AG09309 (cell line): ENCODE measurements at regions not wholly inside any gene's neighbourhood (a gene's known extent, or its start where the extent isn't known, plus 50 kb on each side); places are given as distances from the start of the nearest gene placed in this dataset.
A peak's percentile ranks its signal among the peaks of the same experiment; 100 is the strongest.

Experiments
- DNase-seq: peaks from one replicate; pipeline ENCODE4 v3.0.0-alpha.2; 2010; ENCODE audit warnings: low read depth
- H3K4me3 ChIP-seq: 2 replicates; pipeline ENCODE4 v1.5.1; 2011; ENCODE audit warnings: mild to moderate bottlenecking, low read depth, low read length, moderate library complexity; ENCODE audit not compliant: control insufficient read depth
- CTCF ChIP-seq: IDR thresholded peaks from 2 replicates; pipeline ENCODE4 v1.5.1; 2011; ENCODE audit warnings: mild to moderate bottlenecking, low read depth, low read length, inconsistent platforms; ENCODE audit not compliant: insufficient read depth, control insufficient read depth; ENCODE audit errors: missing control alignments

- TF ChIP-seq CTCF = no peak
- no peak for DNase-seq
- H3K4me3 ChIP-seq = no peak overlapping the region
Observed at GRCh38 chr6:81838724-81839426, 86.4 kb upstream of the TENT5A start.

GRCh38 chr6:81838031-81838430, 85.5 kb upstream of the TENT5A start:
- no peak for DNase-seq
- no peak overlapping the region for H3K4me3 ChIP-seq
- TF ChIP-seq CTCF = no peak

GRCh38 chr6:81834141-81834681, 81.7 kb upstream of the TENT5A start:
- no peak for TF ChIP-seq CTCF
- H3K4me3 ChIP-seq = no peak overlapping the region
- peak; percentile 35 for DNase-seq

GRCh38 chr6:81832304-81832703, 79.8 kb upstream of the TENT5A start:
- TF ChIP-seq CTCF = no peak
- H3K4me3 ChIP-seq = no peak overlapping the region

GRCh38 chr6:81831274-81831673, 78.8 kb upstream of the TENT5A start:
- DNase-seq = no peak
- H3K4me3 ChIP-seq = no peak overlapping the region
- TF ChIP-seq CTCF = no peak

More at GRCh38 chr6:81832304-81832703, 79.8 kb upstream of the TENT5A start:
- no peak for DNase-seq

GRCh38 chr6:81826784-81827183, 74.3 kb upstream of the TENT5A start:
- DNase-seq = no peak
- no peak for TF ChIP-seq CTCF
- no peak overlapping the region for H3K4me3 ChIP-seq
